HUES48 (cell line): ENCODE measurements at regions not wholly inside any gene's neighbourhood (a gene's known extent, or its start where the extent isn't known, plus 50 kb on each side); places are given as distances from the start of the nearest gene placed in this dataset.
"Not testable (repeated sequence)": the region's sequence is repeated elsewhere in the genome, so short reads cannot be mapped to it uniquely, and the experiment has no call there.

Experiments
- H3K27ac ChIP-seq: one replicate; pipeline ENCODE4 v1.7.0; 2013; ENCODE audit warnings: low read depth, low read length, inconsistent platforms
- H3K27me3 ChIP-seq: 2 replicates; pipeline ENCODE4 v1.6.1; 2013; ENCODE audit warnings: mild to moderate bottlenecking, low read length; ENCODE audit not compliant: control insufficient read depth, insufficient read depth
- H3K36me3 ChIP-seq: 2 replicates; pipeline ENCODE4 v1.6.1; 2013; ENCODE audit warnings: low read length; ENCODE audit not compliant: control insufficient read depth, insufficient read depth
- H3K4me1 ChIP-seq: 2 replicates; pipeline ENCODE4 v1.6.1; 2013; ENCODE audit warnings: mild to moderate bottlenecking, low read length; ENCODE audit not compliant: control insufficient read depth, insufficient read depth
- H3K4me3 ChIP-seq: 2 replicates; pipeline ENCODE4 v1.5.1; 2013; ENCODE audit warnings: mild to moderate bottlenecking, low read depth, low read length
- H3K9ac ChIP-seq: 2 replicates; pipeline ENCODE4 v1.6.1; 2013; ENCODE audit warnings: mild to moderate bottlenecking, low read depth, low read length, moderate library complexity
- H3K9me3 ChIP-seq: 2 replicates; pipeline ENCODE4 v1.6.1; 2013; ENCODE audit warnings: low read length; ENCODE audit not compliant: control insufficient read depth, insufficient read depth

GRCh38 chr3:90180543-90180942, 1073.1 kb downstream of the EPHA3 start:
- Histone ChIP-seq H3K27me3 (no peaks in the 10 kb centered on the region), H3K4me1 (no peaks in the 10 kb centered on the region), H3K27ac (no peak overlapping the region), H3K36me3 (no peaks in the 10 kb centered on the region), H3K4me3 (no peak overlapping the region), H3K9me3 (no peaks in the 10 kb centered on the region), H3K9ac (no peak overlapping the region)

- not testable (repeated sequence) for H3K9ac ChIP-seq, H3K4me1 ChIP-seq, H3K9me3 ChIP-seq, H3K27ac ChIP-seq, H3K4me3 ChIP-seq, H3K27me3 ChIP-seq, H3K36me3 ChIP-seq
Measured at GRCh38 chr3:90182291-90182976, 1075.0 kb downstream of the EPHA3 start.

GRCh38 chr3:90184861-90185260, 1077.4 kb downstream of the EPHA3 start:
- H3K9me3 ChIP-seq = no peaks in the 10 kb centered on the region
- no peak overlapping the region for H3K27ac ChIP-seq
- H3K4me3 ChIP-seq = no peak overlapping the region
- H3K36me3 ChIP-seq = no peaks in the 10 kb centered on the region
- no peak overlapping the region for H3K9ac ChIP-seq
- H3K4me1 ChIP-seq = no peaks in the 10 kb centered on the region
- no peaks in the 10 kb centered on the region for H3K27me3 ChIP-seq

GRCh38 chr3:90197383-90197782, 1090.0 kb downstream of the EPHA3 start:
- not testable (repeated sequence) for H3K4me1 ChIP-seq, H3K4me3 ChIP-seq, H3K36me3 ChIP-seq, H3K27ac ChIP-seq, H3K9ac ChIP-seq, H3K27me3 ChIP-seq
- peaks cover 14% of the 10 kb centered on the region for H3K9me3 ChIP-seq

GRCh38 chr3:90202931-90203330, 1095.5 kb downstream of the EPHA3 start:
- H3K36me3 ChIP-seq, H3K4me3 ChIP-seq, H3K9ac ChIP-seq, H3K4me1 ChIP-seq, H3K27ac ChIP-seq, H3K27me3 ChIP-seq, H3K9me3 ChIP-seq: not testable (repeated sequence)

- not testable (repeated sequence) for H3K27ac ChIP-seq, H3K9me3 ChIP-seq, H3K36me3 ChIP-seq, H3K4me3 ChIP-seq, H3K4me1 ChIP-seq, H3K27me3 ChIP-seq, H3K9ac ChIP-seq
Measured at GRCh38 chr3:90206482-90206881, 1099.1 kb downstream of the EPHA3 start.

- H3K4me3 ChIP-seq, H3K9me3 ChIP-seq, H3K36me3 ChIP-seq, H3K27ac ChIP-seq, H3K4me1 ChIP-seq, H3K27me3 ChIP-seq, H3K9ac ChIP-seq: not testable (repeated sequence)
Measured at GRCh38 chr3:90207353-90208097, 1100.1 kb downstream of the EPHA3 start.

GRCh38 chr3:90221900-90222299, 1114.5 kb downstream of the EPHA3 start:
- H3K4me1 ChIP-seq = no peaks in the 10 kb centered on the region
- no peak overlapping the region for H3K27ac ChIP-seq

GRCh38 chr3:90241481-90241880, 1134.1 kb downstream of the EPHA3 start:
- peaks cover 36% of the 10 kb centered on the region for H3K9me3 ChIP-seq
- H3K9ac ChIP-seq = no peak overlapping the region
- no peak overlapping the region for H3K27ac ChIP-seq
- H3K4me3 ChIP-seq = no peak overlapping the region
- no peaks in the 10 kb centered on the region for H3K36me3 ChIP-seq
- H3K4me1 ChIP-seq = no peaks in the 10 kb centered on the region
- H3K27me3 ChIP-seq = no peaks in the 10 kb centered on the region

More at GRCh38 chr3:90221900-90222299, 1114.5 kb downstream of the EPHA3 start:
- H3K9ac ChIP-seq = no peak overlapping the region
- H3K4me3 ChIP-seq = no peak overlapping the region
- peaks cover 30% of the 10 kb centered on the region; the same call in 1 of the 2 replicates for H3K9me3 ChIP-seq
- no peaks in the 10 kb centered on the region for H3K27me3 ChIP-seq
- no peaks in the 10 kb centered on the region for H3K36me3 ChIP-seq

GRCh38 chr3:90253131-90253530, 1145.7 kb downstream of the EPHA3 start:
- Histone ChIP-seq H3K27ac (no peak overlapping the region), H3K27me3 (no peaks in the 10 kb centered on the region), H3K4me1 (no peaks in the 10 kb centered on the region), H3K9me3 (peaks cover 19% of the 10 kb centered on the region), H3K4me3 (no peak overlapping the region), H3K36me3 (no peaks in the 10 kb centered on the region), H3K9ac (no peak overlapping the region)
